ENCODE measurements at regions not wholly inside any gene's neighbourhood (a gene's known extent, or its start where the extent isn't known, plus 50 kb on each side); places are given as distances from the start of the nearest gene placed in this dataset.

DNA sequence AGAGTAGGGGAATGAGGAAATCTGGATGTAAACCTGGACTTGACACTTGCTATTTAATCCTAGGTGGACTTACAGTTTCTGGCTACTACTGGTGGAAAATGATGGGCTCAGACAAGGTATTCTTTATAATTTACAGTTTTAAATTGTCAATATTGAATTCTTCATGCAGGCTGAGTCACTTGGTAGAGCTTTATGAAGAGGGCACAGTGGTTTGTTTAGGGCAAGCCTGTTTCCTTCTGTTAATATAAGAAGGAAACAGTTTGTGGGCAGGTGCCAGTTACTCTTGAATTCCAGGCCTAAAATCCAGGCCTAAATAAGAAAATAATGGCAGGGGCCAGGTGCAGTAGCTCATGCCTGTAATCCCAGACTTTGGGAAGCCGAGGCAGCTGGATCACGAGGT lies 355.8 kb upstream of the RGS6 start:
- H3K27ac Mint-ChIP-seq (ENCODE audit: unreplicated experiment): peak overlapping the region; percentile 37
- H3K9me3 Mint-ChIP-seq (ENCODE audit: low read depth): no peaks in the 10 kb centered on the region
- TF ChIP-seq, protein P1, sequence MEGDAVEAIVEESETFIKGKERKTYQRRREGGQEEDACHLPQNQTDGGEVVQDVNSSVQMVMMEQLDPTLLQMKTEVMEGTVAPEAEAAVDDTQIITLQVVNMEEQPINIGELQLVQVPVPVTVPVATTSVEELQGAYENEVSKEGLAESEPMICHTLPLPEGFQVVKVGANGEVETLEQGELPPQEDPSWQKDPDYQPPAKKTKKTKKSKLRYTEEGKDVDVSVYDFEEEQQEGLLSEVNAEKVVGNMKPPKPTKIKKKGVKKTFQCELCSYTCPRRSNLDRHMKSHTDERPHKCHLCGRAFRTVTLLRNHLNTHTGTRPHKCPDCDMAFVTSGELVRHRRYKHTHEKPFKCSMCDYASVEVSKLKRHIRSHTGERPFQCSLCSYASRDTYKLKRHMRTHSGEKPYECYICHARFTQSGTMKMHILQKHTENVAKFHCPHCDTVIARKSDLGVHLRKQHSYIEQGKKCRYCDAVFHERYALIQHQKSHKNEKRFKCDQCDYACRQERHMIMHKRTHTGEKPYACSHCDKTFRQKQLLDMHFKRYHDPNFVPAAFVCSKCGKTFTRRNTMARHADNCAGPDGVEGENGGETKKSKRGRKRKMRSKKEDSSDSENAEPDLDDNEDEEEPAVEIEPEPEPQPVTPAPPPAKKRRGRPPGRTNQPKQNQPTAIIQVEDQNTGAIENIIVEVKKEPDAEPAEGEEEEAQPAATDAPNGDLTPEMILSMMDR (IDR thresholded peaks at IDR 0.05): no peak
- H3K27me3 Mint-ChIP-seq (ENCODE audit: low read depth): no peaks in the 10 kb centered on the region
- H3K4me1 Mint-ChIP-seq (ENCODE audit: low read depth): peaks cover 70% of the 10 kb centered on the region
- no peak for DNase-seq (ENCODE audit: low spot score)
- H3K36me3 Mint-ChIP-seq (ENCODE audit: low read depth): no peaks in the 10 kb centered on the region
- H3K4me3 Mint-ChIP-seq (ENCODE audit: unreplicated experiment): no peak overlapping the region

- TF ChIP-seq, protein P1 (IDR thresholded peaks at IDR 0.05): no peak
- no peak for DNase-seq (ENCODE audit: low spot score)
- Mint-ChIP-seq H3K27me3 (ENCODE audit: low read depth) (no peaks in the 10 kb centered on the region), H3K27ac (ENCODE audit: unreplicated experiment) (peak overlapping the region; percentile 79), H3K4me1 (ENCODE audit: low read depth) (peaks cover 76% of the 10 kb centered on the region), H3K4me3 (ENCODE audit: unreplicated experiment) (no peak overlapping the region), H3K9me3 (ENCODE audit: low read depth) (no peaks in the 10 kb centered on the region), H3K36me3 (ENCODE audit: low read depth) (no peaks in the 10 kb centered on the region)
Measured at GRCh38 chr14:71579331-71579730, 352.9 kb upstream of the RGS6 start.

DNA sequence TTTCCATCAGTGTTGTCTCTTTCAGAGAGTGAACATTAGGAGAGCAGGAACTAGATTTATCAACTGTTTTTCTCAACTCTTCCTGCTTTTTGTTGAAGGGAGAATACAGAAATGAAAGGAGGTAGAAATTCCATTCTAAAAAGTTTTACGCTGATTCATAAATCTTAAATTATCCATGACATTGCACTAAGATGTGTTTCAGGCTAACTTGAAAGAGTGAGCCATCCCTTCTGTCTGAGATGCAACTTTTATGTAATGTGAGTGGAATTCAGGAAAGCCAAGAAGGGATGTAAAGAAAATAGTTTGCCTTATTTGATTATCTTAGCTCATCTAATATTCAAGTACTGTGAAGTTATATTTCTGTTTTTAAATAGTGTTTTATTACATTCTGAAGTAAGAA lies 349.5 kb upstream of the RGS6 start:
- no peaks in the 10 kb centered on the region for H3K36me3 Mint-ChIP-seq (ENCODE audit: low read depth)
- H3K4me1 Mint-ChIP-seq (ENCODE audit: low read depth): peaks cover 85% of the 10 kb centered on the region
- H3K4me3 Mint-ChIP-seq (ENCODE audit: unreplicated experiment): peak overlapping the region; percentile 25
- no peaks in the 10 kb centered on the region for H3K27me3 Mint-ChIP-seq (ENCODE audit: low read depth)
- peak overlapping the region; percentile 90 for H3K27ac Mint-ChIP-seq (ENCODE audit: unreplicated experiment)
- no peaks in the 10 kb centered on the region for H3K9me3 Mint-ChIP-seq (ENCODE audit: low read depth)
- TF ChIP-seq, protein P1 (IDR thresholded peaks at IDR 0.05): no peak
- DNase-seq (ENCODE audit: low spot score): no peak

GRCh38 chr14:71583194-71583593 lies 349.0 kb upstream of the RGS6 start:
- Mint-ChIP-seq H3K27ac (ENCODE audit: unreplicated experiment) (peak overlapping the region; percentile 90), H3K27me3 (ENCODE audit: low read depth) (no peaks in the 10 kb centered on the region), H3K36me3 (ENCODE audit: low read depth) (peaks cover under 1% of the 10 kb centered on the region), H3K4me1 (ENCODE audit: low read depth) (peaks cover 90% of the 10 kb centered on the region), H3K9me3 (ENCODE audit: low read depth) (no peaks in the 10 kb centered on the region), H3K4me3 (ENCODE audit: unreplicated experiment) (peak overlapping the region; percentile 18)
- DNase-seq (ENCODE audit: low spot score): no peak
- TF ChIP-seq, protein P1 (IDR thresholded peaks at IDR 0.05): no peak

- TF ChIP-seq, protein P1 (IDR thresholded peaks at IDR 0.05): no peak
- DNase-seq (ENCODE audit: low spot score): no peak
- peaks cover 91% of the 10 kb centered on the region for H3K4me1 Mint-ChIP-seq (ENCODE audit: low read depth)
- no peaks in the 10 kb centered on the region for H3K27me3 Mint-ChIP-seq (ENCODE audit: low read depth)
- H3K9me3 Mint-ChIP-seq (ENCODE audit: low read depth): no peaks in the 10 kb centered on the region
- H3K27ac Mint-ChIP-seq (ENCODE audit: unreplicated experiment): peak overlapping the region; percentile 90
- peak overlapping the region; percentile 18 for H3K4me3 Mint-ChIP-seq (ENCODE audit: unreplicated experiment)
- peaks cover 4% of the 10 kb centered on the region for H3K36me3 Mint-ChIP-seq (ENCODE audit: low read depth)
Measured at GRCh38 chr14:71583705-71584104, 348.5 kb upstream of the RGS6 start.
